Psoas muscle (tissue), 7 donors: ENCODE measurements at regions not wholly inside any gene's neighbourhood (a gene's known extent, or its start where the extent isn't known, plus 50 kb on each side); places are given as distances from the start of the nearest gene placed in this dataset.

Experiments used
- ATAC-seq, 4 donors: fragments of 200-7000 bp; cut with Tn5 transposase; one replicate each; pipeline ENCODE4 v1.9.1; 2020; ENCODE audit warnings: moderate library complexity in 3 of 4, mild to moderate bottlenecking in 2 of 4
- DNase-seq, 2 donors: peaks; one replicate each; pipeline ENCODE4 v3.0.0-alpha.2; 2020
- H3K27ac ChIP-seq: fragments of 200-600 bp; one replicate; pipeline ENCODE4 v1.8.0; 2022
- H3K27me3 ChIP-seq, 3 donors: fragments of 200-600 bp in 1 of 3; one replicate each; pipeline versions ENCODE4 v1.6.1 to v1.8.0; 2013 to 2022; ENCODE audit warnings: low read length in 2 of 3, mild to moderate bottlenecking in 2 of 3, moderate library complexity in 1 of 3; ENCODE audit not compliant: insufficient read depth in 3 of 3
- H3K36me3 ChIP-seq, 2 donors: fragments of 200-600 bp in 1 of 2; one replicate each; pipeline versions ENCODE4 v1.6.1 to v1.8.0; 2013 to 2022; ENCODE audit warnings: low read depth in 1 of 2, mild to moderate bottlenecking in 1 of 2, moderate library complexity in 1 of 2; ENCODE audit not compliant: insufficient read depth in 1 of 2
- H3K4me1 ChIP-seq: fragments of 200-600 bp; one replicate; pipeline ENCODE4 v1.8.0; 2022
- H3K4me3 ChIP-seq: fragments of 200-600 bp; one replicate; pipeline ENCODE4 v1.8.0; 2022; ENCODE audit warnings: mild to moderate bottlenecking
- H3K9me3 ChIP-seq: fragments of 200-600 bp; one replicate; pipeline ENCODE4 v1.8.0; 2022
- WGBS, 3 donors: extraction: QIAGEN DNeasy Blood & Tissue Kit; methylation state at CpG; one replicate each; pipeline versions ENCODE4 v1.1.6 to v1.1.7; 2013; 5-methylcytosine and 5-hydroxymethylcytosine counted together
- intact Hi-C, 2 donors: fragments of 100-400 bp; cut with DNase I; formaldehyde crosslinking; loops; one replicate each; pipeline versions ENCODE4 v1.11.0 to v1.14.2; 2022
- TF ChIP-seq, protein P1 (sequence below): fragments of 200-600 bp; IDR thresholded peaks from one replicate; pipeline ENCODE4 v1.8.0; 2022; ENCODE audit warnings: antibody characterized with exemption
- donor health status: healthy with polysubstance abuse.
- donor health status: DM: no; HTN: no; CAD: no; lungs with moderate emphysema.
- donor health status: Bipolar disorder and iron deficiency.
- donor health status: healthy.
- donor health status: DM: yes; HTN: yes; CAD: no.
- donor health status: DM: no; HTN: no; CAD: no.
- donor health status: DM: yes; HTN: yes; CAD: no.

DNA sequence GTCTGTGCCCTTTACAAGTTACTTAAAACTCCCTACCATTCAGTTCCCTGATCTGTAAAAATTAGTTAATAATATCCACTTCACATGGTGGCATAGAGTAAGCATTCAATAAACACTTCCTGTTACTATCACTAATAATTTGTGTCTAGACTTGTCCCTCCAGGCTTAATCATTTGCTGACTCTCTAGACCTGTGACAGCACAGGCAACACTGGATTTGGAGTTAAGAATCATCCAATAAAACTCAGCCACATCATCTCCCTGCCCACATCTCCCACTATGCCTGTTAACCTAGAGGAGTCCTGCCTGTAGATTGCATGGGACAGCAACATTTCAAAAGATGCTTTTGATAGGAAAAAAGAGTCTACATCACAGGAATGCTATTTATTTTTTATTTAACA is 564.6 kb downstream of the MFSD1 start:
- TF ChIP-seq, protein P1, sequence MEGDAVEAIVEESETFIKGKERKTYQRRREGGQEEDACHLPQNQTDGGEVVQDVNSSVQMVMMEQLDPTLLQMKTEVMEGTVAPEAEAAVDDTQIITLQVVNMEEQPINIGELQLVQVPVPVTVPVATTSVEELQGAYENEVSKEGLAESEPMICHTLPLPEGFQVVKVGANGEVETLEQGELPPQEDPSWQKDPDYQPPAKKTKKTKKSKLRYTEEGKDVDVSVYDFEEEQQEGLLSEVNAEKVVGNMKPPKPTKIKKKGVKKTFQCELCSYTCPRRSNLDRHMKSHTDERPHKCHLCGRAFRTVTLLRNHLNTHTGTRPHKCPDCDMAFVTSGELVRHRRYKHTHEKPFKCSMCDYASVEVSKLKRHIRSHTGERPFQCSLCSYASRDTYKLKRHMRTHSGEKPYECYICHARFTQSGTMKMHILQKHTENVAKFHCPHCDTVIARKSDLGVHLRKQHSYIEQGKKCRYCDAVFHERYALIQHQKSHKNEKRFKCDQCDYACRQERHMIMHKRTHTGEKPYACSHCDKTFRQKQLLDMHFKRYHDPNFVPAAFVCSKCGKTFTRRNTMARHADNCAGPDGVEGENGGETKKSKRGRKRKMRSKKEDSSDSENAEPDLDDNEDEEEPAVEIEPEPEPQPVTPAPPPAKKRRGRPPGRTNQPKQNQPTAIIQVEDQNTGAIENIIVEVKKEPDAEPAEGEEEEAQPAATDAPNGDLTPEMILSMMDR: no peak
- Histone ChIP-seq H3K36me3 (no peaks in the 10 kb centered on the region), H3K27me3 (no peaks in the 10 kb centered on the region), H3K9me3 (no peaks in the 10 kb centered on the region), H3K4me1 (no peaks in the 10 kb centered on the region), H3K27ac (no peak overlapping the region), H3K4me3 (no peak overlapping the region)
- DNase-seq (no peak), ATAC-seq (no peak)
- intact Hi-C loops: no loop called here

- no peak for DNase-seq
- TF ChIP-seq, protein P1: no peak
- intact Hi-C loops: no loop called here
- H3K36me3 ChIP-seq: no peaks in the 10 kb centered on the region
- H3K9me3 ChIP-seq: no peaks in the 10 kb centered on the region
- 79 to 88% (median 87%) methylated on average over 1 of the region's 1 CpG for WGBS, 3 donors
- H3K4me1 ChIP-seq: no peaks in the 10 kb centered on the region
- H3K4me3 ChIP-seq: no peak overlapping the region
- H3K27ac ChIP-seq: no peak overlapping the region
- ATAC-seq: no peak
- H3K27me3 ChIP-seq: no peaks in the 10 kb centered on the region
These were observed 570.1 kb downstream of the MFSD1 start for GRCh38 chr3:159371961-159372360.

GRCh38 chr3:159378396-159379194 is 576.7 kb downstream of the MFSD1 start:
- DNase-seq (no peak), ATAC-seq (no peak)
- Histone ChIP-seq H3K27ac (no peak overlapping the region), H3K9me3 (no peaks in the 10 kb centered on the region), H3K36me3 (no peaks in the 10 kb centered on the region), H3K4me3 (no peak overlapping the region), H3K27me3 (no peaks in the 10 kb centered on the region), H3K4me1 (no peaks in the 10 kb centered on the region)
- TF ChIP-seq, protein P1: no peak
- 9 to 19% (median 18%) methylated on average over 4 of the region's 4 CpGs for WGBS, 3 donors
- intact Hi-C loops: no loop called here

DNA sequence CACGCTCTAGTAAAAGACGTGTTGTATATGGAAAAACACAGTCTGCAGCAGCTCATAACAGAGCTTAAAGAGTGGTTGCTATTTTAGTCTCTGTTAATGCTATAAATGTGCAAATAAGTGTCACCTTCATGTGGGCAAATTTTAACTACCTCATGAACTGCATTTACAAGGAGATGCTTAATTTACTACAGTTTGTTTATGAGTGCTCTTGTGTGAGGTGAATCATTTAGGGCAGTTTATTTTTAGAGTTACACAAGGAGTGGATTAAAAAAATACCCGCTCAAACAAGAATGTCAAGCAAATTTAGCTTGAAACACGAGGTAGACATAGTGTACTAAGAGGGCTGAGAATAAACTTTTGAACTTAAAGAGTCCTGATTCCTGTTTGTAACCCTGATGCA is 579.0 kb downstream of the MFSD1 start:
- H3K4me1 ChIP-seq: no peaks in the 10 kb centered on the region
- H3K9me3 ChIP-seq: no peaks in the 10 kb centered on the region
- WGBS, 3 donors: 58 to 65% (median 59%) methylated on average over 4 of the region's 4 CpGs
- H3K27ac ChIP-seq: no peak overlapping the region
- DNase-seq (no peak), ATAC-seq (peak in 1 of 4 donors; percentile 46)
- H3K27me3 ChIP-seq: no peaks in the 10 kb centered on the region
- no peak overlapping the region for H3K4me3 ChIP-seq
- TF ChIP-seq, protein P1: no peak
- intact Hi-C loops: no loop called here
- no peaks in the 10 kb centered on the region for H3K36me3 ChIP-seq
